ENCODE measurements at regions not wholly inside any gene's neighbourhood (a gene's known extent, or its start where the extent isn't known, plus 50 kb on each side); places are given as distances from the start of the nearest gene placed in this dataset.

DNA sequence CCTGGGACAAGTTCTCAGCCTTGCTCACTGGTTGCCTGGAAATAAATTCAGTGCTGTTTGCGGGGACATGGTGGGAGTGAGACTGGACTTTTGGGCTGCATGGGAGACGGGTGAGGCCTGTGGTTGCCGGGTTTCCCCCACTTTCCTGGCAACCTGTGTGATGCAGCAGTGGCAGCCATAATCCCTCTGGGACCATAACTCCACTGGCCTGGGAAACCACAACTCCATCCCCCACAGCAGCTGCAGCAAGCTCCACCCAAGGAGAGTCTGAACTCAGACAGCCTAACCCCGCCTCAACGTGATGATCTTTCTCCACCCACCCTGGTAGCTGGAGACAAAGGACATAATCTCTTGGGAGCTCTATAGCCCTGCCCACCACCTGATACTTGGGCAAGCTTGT, 349.9 kb downstream of the PIK3R1 start:
- DNase-seq (ENCODE audit: low read depth), result no peak

DNA sequence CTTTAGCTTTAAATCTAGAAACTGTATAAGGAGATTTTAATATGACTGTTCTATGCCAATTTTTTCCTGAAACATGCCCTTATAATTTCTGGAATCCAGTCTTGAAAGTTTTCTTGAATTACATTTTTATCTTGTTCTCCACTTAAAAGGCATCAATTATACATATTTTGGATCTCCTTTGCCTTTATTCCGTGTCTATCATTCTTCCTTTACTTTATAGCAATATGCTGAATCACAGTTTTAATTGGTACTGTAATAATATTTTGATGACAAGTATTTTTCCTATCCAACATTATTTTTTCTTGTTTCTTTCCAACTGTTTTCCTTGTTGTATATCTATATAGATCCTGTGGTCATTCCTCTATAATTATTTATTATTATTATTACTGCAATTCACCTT, 361.2 kb downstream of the PIK3R1 start:
- DNase-seq (ENCODE audit: low read depth), result no peak

DNA sequence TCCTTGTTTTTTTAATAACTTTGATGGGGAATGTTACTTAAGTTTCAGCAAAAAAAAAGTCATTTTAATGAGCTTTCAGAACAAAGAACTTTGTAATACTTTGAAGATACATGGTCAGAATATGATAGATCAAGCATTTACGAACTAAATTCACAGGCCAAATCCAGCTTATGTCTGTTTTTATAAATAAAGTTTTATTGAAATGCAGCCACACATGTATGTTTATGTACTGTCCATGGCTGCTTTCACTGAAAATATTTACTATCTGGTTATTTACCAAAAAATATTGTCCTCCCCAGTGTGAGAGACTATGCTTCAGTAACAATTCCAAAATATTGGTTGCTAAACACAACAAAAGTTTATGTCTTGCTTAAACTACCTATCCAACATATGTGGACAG, 366.7 kb downstream of the PIK3R1 start:
- no peak for DNase-seq (ENCODE audit: low read depth)

DNA sequence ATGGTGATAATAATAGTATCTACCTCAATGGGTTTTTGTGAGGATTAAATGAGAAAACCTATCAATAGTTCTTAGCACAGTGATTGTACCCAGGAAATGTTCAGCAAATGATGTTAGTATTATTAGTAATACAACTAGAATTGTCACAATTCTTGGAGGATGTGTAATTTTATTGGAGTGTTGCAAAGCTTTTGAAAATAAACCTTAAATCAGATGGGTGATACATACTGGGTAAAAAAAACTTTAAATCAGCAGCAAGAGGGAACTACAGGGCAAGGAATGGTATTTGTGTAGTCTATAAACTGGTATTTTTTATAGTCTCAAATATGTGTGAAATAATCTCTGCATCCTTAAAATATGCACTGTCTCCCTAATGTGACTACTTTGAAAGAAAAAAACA, 371.6 kb downstream of the PIK3R1 start:
- no peak for DNase-seq (ENCODE audit: low read depth)

DNA sequence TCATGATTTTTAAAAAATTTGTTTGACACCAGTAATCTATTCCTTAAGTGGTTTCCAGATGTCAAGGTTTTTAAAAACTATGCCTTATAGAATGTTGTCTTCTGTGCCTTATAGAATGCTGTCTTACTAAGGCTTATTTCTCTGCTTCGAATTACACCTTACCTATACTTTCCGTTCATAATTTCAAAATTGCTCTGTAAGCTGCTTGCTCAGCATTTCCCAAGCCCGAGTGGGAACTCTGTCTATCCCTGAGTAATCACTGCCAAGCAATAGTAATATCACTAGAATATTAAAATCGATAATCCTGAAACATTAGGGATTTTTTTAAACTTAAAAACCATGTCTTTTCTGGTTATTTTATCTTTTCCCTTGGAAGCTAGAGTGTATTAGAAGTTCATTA, 376.3 kb downstream of the PIK3R1 start:
- no peak for DNase-seq (ENCODE audit: low read depth)

DNA sequence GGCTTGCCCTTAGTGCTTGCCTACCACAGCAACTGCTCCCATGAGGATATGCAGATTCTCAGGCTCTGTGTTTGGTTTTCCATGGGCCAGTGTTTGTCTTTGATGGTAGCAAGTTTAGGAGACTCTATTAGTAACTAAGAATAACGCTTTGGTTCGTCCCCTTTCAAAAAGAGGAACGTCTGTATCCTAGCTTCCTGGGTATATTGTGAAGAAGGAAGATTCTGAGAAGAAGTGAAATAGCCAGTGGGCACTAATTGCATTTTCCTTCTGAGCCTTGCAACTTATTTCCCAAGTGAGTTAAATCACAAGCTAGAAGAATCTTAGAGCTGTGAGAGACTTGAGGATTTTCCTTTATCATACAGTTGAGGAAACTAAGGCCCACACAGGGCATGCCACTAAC, 376.8 kb downstream of the PIK3R1 start:
- no peak for DNase-seq (ENCODE audit: low read depth)

DNA sequence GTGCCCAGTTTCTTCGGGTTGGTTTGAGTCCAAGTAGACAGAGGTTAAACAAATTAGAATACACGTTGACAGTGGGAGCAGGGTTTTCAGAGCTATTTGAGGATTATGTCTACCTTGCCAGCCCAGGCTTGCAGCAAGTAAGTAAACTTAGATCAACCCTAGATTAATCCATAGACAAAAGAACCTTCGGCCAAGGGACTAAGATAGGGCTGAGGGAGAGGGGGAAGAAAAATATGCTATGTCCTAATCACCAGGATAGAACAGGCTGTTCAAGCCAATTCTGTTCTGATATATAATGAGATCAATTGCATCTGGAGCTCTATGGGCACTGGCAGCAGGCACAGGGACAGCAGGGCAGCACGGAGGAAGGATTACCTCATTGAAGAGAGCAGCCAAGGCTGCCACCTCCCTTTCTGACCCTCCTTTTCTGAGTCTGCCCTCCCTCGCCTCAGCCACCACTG, 377.7 kb downstream of the PIK3R1 start:
- DNase-seq (ENCODE audit: low read depth), result no peak

DNA sequence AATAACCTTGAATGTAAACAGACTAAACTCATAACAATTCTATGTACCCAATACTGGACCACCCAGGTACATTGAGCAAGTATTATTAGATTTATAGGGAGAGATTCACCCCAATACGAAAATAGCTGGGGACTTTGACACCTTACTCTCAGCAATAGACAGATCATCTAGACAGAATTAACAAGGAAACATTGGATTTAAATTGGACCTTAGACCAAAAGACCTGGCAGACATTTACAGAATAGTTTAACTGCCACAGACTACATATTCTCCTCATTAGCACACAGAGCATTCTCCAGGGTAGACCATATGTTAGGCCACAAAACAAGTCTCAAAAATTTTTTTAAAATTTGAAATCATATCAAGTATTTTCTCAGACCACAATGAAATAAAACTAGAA, 397.4 kb downstream of the PIK3R1 start:
- no peak for DNase-seq (ENCODE audit: low read depth)

DNA sequence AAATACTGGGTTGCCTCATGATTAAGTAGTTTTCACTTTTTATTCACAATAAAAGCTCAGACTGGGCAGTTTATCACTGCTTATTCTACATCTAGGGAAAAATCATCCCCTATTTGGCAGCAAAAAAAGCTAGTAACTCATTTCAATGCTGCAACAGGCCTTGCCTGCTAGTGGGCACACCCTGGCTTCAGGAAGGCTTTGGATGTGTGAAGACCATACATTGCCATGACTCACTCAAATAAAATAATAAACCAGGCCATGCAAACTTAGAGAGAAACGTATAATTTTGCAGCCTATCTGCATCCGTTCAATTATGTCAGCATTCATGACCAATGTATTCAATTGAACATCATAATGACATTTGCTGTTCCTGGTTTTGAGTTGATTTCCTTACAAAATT, 402.9 kb downstream of the PIK3R1 start:
- no peak for DNase-seq (ENCODE audit: low read depth)

DNA sequence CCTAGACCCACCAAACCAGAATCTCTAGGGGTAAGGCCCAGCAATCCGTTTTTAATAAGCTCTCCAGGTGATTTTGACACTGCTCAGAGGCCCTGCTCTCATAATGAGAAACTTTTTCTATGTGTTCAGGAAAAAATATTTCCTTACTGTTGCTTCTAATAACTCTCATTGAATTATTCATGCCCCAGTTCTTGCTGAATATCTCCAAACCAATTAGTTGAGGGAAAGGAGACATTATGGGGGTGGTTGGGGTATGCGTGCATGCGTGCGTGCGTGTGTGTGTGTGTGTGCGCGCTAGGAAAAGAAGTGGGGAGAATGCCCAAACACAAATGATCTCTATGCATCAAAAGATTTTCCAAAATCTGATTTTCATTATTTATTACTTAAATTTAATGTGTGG, 411.4 kb downstream of the PIK3R1 start:
- no peak for DNase-seq (ENCODE audit: low read depth)

DNA sequence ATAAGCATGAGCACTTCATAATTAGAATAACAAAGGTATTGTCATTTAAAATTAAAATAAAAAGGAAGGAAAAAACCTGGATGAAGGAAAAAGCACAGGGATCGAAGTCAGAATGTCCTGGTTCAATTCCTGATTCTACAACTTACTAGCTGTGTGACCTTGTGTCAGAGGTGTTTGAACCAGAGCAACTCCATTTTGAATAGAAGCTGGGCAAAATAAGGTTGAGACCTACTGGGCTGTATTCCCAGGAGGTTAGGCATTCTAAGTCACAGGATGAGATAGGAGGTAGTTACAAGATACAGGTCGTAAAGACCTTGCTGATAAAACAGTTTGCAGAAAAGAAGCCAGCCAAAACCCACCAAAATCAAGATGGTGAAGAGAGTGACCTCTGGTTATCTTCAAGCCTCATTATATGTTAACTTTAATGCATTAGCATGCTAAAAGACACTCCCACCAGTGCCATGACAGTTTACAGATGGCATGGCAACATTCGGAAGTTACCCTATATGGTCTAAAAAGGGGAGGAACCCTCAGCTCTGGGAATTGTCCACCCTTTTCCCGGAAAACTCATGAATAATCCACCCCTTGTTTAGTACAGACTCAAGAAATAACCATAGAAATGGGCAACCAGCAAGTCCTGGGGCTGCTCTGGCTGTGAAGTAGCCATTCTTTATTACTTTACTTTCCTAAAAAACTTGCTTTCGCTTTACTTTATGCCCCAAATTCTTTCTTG, 412.7 kb downstream of the PIK3R1 start:
- DNase-seq (ENCODE audit: low read depth), result no peak

DNA sequence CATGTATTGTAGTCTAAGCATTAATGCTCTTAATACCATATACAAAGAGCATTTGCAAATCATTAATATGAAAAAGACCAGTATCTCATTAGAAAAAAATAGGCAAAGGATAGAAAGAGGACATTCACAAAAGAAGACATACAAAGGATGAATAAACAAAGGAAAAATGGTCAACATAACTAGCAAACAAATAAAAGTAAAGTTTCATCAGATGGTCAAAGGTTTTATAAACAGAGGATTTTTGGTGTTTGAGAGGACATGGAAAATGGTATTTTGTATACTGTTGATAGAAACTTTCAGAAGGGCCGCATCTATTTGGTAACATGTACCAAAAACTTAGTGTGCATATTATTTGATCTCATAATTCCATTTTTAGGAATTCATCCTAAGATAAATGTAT, 414.8 kb downstream of the PIK3R1 start:
- no peak for DNase-seq (ENCODE audit: low read depth)

DNA sequence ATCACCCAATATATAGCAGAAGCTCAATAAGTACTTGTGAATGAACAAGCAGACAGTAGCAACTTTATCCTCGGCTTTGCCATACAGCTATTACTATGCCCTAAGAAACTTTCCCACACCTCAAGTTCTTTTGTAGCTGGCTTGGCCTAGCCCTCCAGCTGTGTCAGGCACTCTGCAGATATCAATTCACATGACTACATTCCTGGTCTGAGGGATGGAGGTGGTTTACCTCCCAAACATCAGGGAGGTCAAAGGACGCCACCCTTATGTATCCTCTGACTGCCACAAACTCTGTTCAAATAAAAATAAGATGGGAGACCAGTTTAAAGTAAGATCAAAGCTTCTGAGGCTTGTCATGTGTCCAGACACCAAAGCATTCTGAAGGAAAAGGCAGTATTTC, 416.3 kb downstream of the PIK3R1 start:
- no peak for DNase-seq (ENCODE audit: low read depth)

DNA sequence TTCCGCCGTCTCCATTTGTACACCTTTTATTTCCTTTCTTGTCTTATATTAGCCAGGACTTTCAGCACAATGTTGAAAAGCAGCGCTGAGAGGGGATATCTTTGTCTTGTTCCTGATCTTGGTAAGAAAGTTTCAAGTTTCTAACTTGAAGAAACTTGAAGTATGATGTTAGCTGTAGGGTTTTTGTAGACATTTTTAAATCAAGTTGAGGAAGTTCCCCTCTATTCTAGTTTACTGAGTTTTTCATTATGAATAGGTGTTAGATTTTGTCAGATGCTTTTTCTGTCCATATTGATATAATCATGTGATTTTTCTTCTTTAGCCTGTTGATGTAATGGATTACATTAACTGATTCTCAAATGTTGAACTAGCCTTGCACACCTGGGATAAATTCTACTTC, 425.7 kb downstream of the PIK3R1 start:
- no peak for DNase-seq (ENCODE audit: low read depth)

DNA sequence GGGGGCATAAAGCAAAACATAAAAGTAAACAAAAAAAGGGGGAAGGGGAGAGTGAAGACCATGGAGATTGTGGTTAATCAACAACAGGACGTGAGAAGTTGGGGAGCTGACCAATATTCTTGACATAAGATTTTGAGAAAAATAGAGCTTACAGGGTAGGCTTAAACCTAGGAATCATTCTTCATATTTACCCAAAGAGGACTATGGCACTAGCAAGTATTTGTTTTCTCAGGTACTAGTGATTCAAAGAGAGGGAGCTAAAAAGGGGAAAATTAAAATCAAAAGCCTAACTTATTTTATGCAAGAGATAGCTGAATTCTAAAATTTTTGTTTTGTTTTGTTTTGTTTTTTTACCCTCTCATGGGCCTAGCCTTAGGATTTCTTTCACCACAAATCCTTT, 427.5 kb downstream of the PIK3R1 start:
- no peak for DNase-seq (ENCODE audit: low read depth)

DNA sequence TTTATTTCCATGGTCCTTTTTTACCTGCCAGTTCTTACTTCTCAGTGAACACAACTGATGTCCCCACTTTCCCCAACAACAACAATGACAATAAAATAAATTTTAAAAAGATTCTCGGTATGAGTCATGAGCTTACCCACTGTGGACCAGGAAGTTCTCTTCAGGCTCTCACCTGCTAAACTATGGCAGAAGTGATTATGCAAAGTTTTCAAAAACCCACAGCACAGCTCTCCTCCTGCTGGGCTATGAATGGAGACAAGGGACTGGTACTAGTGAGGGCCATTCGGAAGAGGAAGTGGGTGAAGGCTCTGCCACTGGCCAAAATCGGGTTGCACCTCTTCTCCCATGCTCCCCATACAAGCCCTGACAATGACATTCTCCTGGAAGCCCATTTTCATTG, 429.4 kb downstream of the PIK3R1 start:
- DNase-seq (ENCODE audit: low read depth), result no peak

DNA sequence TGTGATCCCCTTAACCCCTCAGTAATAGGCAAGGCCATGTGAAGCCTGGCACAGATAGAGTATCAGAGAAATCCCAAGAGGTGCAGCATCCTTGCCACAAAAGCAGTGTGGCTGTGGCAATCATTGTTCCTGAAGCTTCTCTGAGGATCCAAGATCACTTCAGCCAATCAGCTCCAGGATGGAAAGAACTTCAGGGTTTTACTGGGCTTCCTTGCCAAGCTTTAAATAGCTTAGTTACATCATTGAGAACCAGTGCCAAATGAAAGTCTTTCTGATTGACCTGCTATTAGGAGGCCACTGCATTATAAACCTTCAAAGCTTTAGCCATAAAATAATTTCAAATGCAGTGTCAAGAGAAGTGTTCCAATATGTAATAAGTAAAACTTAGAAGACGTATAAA, 430.6 kb downstream of the PIK3R1 start:
- DNase-seq (ENCODE audit: low read depth), result peak; percentile 45

DNA sequence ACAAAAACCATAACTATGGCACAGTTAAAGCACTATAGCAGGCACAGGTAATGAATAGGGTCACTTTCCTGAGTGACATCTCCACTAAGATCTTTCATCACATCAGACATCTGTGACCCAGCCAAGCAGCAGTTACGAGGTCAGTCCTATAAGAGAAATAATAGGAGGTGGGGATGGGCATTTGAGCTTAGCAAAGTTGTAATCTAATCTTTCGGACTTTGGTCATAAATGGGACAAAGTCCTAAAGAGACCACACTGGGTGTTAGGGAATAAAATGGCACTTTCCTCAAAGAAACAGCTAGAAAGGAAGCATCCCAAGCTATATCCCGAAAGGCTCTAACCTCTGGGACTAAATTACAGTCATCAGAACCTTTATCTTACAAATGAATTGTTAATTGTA, 432.2 kb downstream of the PIK3R1 start:
- no peak for DNase-seq (ENCODE audit: low read depth)

DNA sequence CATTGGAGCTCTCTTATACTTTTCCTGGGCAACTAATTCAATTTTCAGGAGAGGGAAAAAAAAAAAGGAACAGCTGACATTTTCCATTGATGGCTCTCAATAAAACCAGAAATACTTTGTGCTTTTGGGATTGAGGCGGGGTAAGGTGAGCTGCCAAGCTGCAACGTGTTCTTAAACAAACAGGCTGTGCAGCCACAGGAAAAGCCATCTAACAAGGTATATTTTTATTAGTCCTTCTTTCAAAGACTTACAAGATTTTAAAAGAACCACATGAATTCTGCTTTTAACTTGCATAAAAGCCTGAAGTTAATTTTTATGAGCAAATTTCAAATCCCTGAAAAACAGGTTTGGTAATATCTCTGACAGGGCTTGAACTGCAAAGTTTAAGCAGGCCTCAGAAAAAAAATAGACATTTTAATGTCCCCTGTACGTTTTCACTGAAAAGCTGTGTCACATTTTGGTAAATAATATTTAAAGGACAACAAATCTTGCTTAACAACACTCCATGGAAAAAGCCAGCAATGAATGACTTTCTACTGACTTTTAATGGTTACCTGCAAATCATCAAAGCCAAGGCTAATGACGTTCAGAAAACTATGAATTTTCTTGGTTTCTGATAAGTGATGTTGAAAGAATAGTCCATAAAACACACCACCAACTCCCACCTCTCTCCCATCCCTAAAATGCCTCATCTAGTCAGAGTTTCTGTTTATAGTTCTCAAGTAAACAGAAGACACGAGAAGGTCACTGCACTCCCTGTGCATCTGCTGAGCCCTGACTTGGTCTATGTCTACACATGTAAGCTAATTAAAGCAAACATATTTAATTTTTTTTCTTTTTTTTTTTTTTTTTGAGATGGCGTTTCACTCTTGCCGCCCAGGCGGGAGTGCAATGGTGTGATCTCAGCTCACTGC, 433.6 kb downstream of the PIK3R1 start:
- no peak for DNase-seq (ENCODE audit: low read depth)

DNA sequence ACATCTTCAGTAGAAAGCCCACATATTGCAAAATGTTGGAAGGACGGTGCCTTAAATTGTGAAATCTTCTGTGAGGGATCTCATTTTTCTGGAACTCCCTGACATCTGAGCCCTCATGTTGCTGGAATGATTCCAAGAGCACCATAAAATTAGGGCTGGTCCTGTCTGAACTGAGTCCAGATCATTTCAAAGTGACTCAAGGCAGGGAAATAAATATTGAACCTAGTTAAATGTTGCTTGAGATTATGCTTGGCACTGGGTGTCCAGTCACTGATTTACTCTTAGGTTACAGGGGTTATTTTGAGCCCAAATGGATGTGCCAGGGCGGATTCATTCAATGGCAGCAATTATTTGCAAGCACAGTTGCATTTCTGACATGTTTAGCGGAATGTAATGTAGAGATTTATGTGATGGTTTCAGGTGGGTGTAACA, 437.0 kb downstream of the PIK3R1 start:
- peak; percentile 87 for DNase-seq (ENCODE audit: low read depth)

DNA sequence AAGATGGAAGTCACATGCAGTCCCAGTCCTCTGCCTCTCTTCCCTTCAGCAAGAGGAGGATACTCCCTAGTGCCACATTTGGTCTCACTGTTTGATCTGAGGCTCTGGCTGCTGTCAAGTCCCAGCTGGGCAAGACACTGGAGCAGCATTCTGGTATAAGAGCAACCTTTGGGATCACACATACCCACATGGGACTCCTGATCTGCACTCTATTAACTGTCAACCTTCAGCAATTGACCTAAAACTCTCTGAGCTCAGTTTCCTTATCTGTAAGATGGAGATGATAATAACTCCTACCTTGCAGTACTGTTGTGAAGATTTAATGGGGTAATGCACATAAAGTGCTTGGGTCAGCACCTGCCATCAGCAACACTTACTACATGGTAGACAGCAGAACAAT, 437.9 kb downstream of the PIK3R1 start:
- no peak for DNase-seq (ENCODE audit: low read depth)

DNA sequence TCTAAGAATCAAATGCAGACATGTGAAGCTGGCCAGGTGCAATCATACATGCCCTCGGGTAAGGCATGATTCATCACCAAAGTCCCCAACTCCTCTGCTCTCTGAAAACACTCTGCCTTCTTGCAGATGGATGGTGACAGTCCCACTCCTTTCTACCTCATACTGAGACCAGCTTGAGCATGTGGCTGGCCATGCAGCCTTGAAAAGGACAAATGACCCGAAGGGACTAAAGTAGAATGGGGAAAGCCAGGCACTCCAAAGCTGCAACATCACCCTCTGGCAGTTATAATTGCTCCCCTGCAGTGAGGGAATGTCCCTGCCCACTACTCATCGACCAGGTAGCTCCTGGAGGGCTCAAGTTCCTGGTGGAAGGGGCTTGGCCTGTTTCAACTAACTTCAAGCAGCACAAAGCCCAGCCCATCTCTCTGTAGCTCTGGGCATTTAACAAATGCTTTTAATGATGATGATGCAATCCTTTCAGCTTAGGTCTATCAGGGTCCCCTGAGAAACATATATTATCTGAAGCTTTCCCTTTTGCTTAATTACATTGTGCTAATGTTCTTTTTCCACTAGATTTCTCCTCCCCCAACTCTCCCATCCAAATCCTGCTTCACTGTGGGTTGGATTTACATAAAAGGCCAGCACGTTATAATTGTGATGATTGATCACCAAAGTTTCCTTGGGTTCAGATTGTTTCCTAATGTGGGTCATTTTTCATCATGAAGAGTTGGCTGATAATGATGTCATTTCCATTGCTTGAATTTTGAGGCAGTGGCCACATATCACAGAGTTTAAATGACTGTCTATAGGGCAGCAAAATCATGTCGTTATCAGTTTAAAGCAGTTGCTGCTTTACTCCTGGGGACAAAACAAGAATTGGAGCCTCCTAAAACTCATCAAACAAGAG, 436.5 kb upstream of the SLC30A5 start:
- no peak for DNase-seq (ENCODE audit: low read depth)

All from fibroblast of gingiva (primary cell).